CD8-positive, alpha-beta memory T cell (primary cell): ENCODE measurements at regions not wholly inside any gene's neighbourhood (a gene's known extent, or its start where the extent isn't known, plus 50 kb on each side); places are given as distances from the start of the nearest gene placed in this dataset.

Experiments used
- CTCF ChIA-PET: fragments of 350-600 bp; sonication (Branson Sonifier 250); formaldehyde crosslinking; loops from one replicate; lab custom pipeline; 2021; ENCODE audit warnings: antibody characterized with exemption; lab: Charles Lee
- POLR2A ChIA-PET: fragments of 350-600 bp; sonication (Branson Sonifier 250); formaldehyde crosslinking; loops from one replicate; lab custom pipeline; 2021; ENCODE audit warnings: antibody characterized with exemption; lab: Charles Lee
- DNase-seq, 5 donors: peaks; one replicate each; pipeline versions ENCODE4 v3.0.0 to v3.0.0-alpha.2; 2020 to 2022; ENCODE audit warnings: mixed read lengths in 1 of 5
- H3K27ac ChIP-seq: one replicate; pipeline ENCODE4 v1.7.0; 2013; ENCODE audit warnings: low read depth, mild to moderate bottlenecking, low read length, moderate library complexity
- H3K27me3 ChIP-seq: 2 replicates; pipeline ENCODE4 v1.7.0; 2013; ENCODE audit warnings: low read length, mild to moderate bottlenecking; ENCODE audit not compliant: insufficient read depth, poor library complexity, severe bottlenecking
- H3K36me3 ChIP-seq: 2 replicates; pipeline ENCODE4 v1.7.0; 2013; ENCODE audit warnings: mild to moderate bottlenecking, low read length, moderate library complexity; ENCODE audit not compliant: insufficient read depth
- H3K4me1 ChIP-seq: 2 replicates; pipeline ENCODE4 v1.7.0; 2013; ENCODE audit warnings: mild to moderate bottlenecking, low read length, moderate library complexity; ENCODE audit not compliant: insufficient read depth
- H3K4me3 ChIP-seq: 2 replicates; pipeline ENCODE4 v1.7.0; 2013; ENCODE audit warnings: mild to moderate bottlenecking, low read length
- H3K9me3 ChIP-seq: 2 replicates; pipeline ENCODE4 v1.7.0; 2013; ENCODE audit warnings: mild to moderate bottlenecking, low read length
- H3K27ac Mint-ChIP-seq, 8 donors: one replicate each; pipeline ENCODE4 v1.8.0; 2020 to 2021; ENCODE audit warnings: mixed read lengths in 8 of 8, mild to moderate bottlenecking in 6 of 8, inconsistent platforms in 3 of 8, moderate library complexity in 3 of 8
- H3K27me3 Mint-ChIP-seq, 2 donors: one replicate each; pipeline ENCODE4 v1.8.0; 2020 to 2021; ENCODE audit warnings: mixed read lengths in 2 of 2, mild to moderate bottlenecking in 1 of 2, moderate library complexity in 1 of 2
- H3K36me3 Mint-ChIP-seq, 3 donors: one replicate each; pipeline ENCODE4 v1.8.0; 2020 to 2021; ENCODE audit warnings: mixed read lengths in 3 of 3, inconsistent platforms in 1 of 3, mild to moderate bottlenecking in 1 of 3
- H3K4me1 Mint-ChIP-seq, 3 donors: one replicate each; pipeline ENCODE4 v1.8.0; 2020 to 2021; ENCODE audit warnings: mixed read lengths in 3 of 3, inconsistent platforms in 1 of 3, mild to moderate bottlenecking in 1 of 3
- H3K4me3 Mint-ChIP-seq, 7 donors: one replicate each; pipeline ENCODE4 v1.8.0; 2020 to 2021; ENCODE audit warnings: mixed read lengths in 7 of 7, mild to moderate bottlenecking in 6 of 7, moderate library complexity in 4 of 7, inconsistent platforms in 2 of 7
- H3K9me3 Mint-ChIP-seq, 5 donors: one replicate each; pipeline ENCODE4 v1.8.0; 2020 to 2022; ENCODE audit warnings: mixed read lengths in 5 of 5, mild to moderate bottlenecking in 3 of 5, moderate library complexity in 2 of 5, inconsistent platforms in 1 of 5

DNA sequence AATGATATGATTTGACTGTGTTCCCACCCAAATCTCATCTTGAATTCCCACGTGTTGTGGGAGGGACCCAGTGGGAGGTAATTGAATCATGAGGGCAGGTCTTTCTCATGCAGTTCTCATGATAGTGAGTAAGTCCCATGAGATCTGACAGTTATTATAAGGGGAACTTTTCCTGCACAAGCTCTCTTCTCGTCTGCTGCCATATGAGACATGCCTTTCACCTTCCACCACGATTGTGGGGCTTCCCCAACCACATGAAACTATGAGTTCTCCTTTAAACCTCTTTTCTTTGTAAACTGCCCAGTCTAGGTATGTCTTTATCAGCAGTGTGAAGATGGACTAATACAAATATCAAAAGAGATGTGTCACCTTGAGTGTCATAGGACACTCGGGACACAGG lies 502.7 kb upstream of the PODXL start:
- POLR2A ChIA-PET, result no interaction called here
- CTCF ChIA-PET, result no interaction called here
- Mint-ChIP-seq H3K4me3 (no peak overlapping the region), H3K27ac (no peak overlapping the region), H3K9me3 (peaks cover 0 to 16% (median 7%) of the 10 kb centered on the region in 5 donors), H3K27me3 (peaks cover 0 to 3% of the 10 kb centered on the region in 2 donors), H3K36me3 (no peaks in the 10 kb centered on the region), H3K4me1 (no peaks in the 10 kb centered on the region)
- Histone ChIP-seq H3K27me3 (no peaks in the 10 kb centered on the region), H3K9me3 (no peaks in the 10 kb centered on the region), H3K36me3 (no peaks in the 10 kb centered on the region), H3K27ac (no peak overlapping the region), H3K4me3 (no peak overlapping the region), H3K4me1 (no peaks in the 10 kb centered on the region)
- DNase-seq, result no peak

DNA sequence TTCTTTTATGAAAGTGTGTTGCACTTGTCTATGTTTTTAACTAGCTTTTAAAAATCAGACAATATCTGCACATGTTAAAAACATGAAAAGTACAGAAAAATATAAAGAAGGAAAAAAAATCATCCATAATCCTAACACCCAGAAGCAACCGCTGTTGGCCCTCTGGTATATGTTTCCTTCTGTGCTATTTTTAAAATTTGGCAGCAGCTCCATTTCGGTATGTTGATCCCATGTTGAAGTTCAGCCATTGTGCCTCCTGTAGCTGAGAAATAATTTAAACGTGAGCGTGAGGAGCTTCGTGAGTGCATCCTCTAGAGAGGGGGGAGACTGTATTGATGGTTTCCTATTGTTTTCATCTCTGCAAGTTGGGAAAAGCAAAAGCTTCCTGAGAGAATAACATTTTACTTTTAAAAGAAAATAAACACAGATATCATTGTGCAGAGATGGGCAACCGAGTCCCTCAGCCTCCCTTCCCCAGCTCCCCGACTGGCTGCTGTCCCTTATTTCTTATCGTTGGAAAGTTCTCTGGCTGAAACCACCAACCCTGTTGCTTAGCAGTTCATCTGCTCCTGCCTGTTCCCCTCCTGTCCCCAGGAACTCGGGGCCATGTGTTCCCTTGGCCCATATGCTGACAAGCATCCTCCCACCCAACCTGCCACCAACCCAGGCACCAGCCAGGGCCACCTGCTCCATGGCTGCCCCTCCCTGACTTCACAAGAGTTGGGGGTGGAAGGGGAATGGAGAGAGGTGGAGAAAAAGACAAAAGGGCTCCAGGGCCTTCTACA lies 499.1 kb upstream of the PODXL start:
- Histone ChIP-seq H3K27me3 (no peaks in the 10 kb centered on the region), H3K36me3 (no peaks in the 10 kb centered on the region), H3K9me3 (no peaks in the 10 kb centered on the region), H3K27ac (no peak overlapping the region), H3K4me3 (no peak overlapping the region), H3K4me1 (no peaks in the 10 kb centered on the region)
- no peaks in the 10 kb centered on the region for H3K4me1 Mint-ChIP-seq
- H3K27ac Mint-ChIP-seq, result no peak overlapping the region
- H3K9me3 Mint-ChIP-seq, result peaks cover 0 to 16% (median 7%) of the 10 kb centered on the region in 5 donors
- no peak overlapping the region for H3K4me3 Mint-ChIP-seq
- no peaks in the 10 kb centered on the region for H3K36me3 Mint-ChIP-seq
- POLR2A ChIA-PET, result no interaction called here
- no peak for DNase-seq
- H3K27me3 Mint-ChIP-seq, result peaks cover 3% of the 10 kb centered on the region in 2 donors
- CTCF ChIA-PET, result no interaction called here

DNA sequence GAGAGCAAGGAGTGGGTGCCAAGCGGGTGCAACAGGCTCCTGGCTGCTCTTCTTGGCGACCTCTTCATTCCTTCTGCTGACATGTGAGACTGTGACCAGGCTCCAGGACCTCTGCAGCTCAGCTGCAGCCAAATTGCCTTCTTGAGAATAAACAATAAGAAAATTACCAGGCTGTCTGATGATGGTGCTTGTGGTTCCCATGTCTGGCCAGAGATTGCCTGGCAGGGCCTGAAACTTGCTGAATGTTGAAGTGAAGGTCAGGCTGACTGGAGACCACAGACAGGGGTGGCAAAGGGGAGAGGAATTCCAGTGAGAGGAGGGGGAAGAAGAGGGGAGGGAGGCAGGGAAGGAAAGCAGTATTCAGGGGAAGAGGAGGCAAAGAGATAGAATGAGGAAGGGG lies 497.4 kb upstream of the PODXL start:
- Histone ChIP-seq H3K36me3 (no peaks in the 10 kb centered on the region), H3K27me3 (no peaks in the 10 kb centered on the region), H3K4me1 (no peaks in the 10 kb centered on the region), H3K9me3 (no peaks in the 10 kb centered on the region), H3K4me3 (no peak overlapping the region), H3K27ac (no peak overlapping the region)
- H3K4me3 Mint-ChIP-seq, result no peak overlapping the region
- no peak for DNase-seq
- POLR2A ChIA-PET, result no interaction called here
- no peaks in the 10 kb centered on the region for H3K36me3 Mint-ChIP-seq
- H3K4me1 Mint-ChIP-seq, result no peaks in the 10 kb centered on the region
- H3K27me3 Mint-ChIP-seq, result peaks cover 2 to 8% of the 10 kb centered on the region in 2 donors
- peaks cover 0 to 11% (median under 1%) of the 10 kb centered on the region in 5 donors for H3K9me3 Mint-ChIP-seq
- CTCF ChIA-PET, result no interaction called here
- H3K27ac Mint-ChIP-seq, result no peak overlapping the region

DNA sequence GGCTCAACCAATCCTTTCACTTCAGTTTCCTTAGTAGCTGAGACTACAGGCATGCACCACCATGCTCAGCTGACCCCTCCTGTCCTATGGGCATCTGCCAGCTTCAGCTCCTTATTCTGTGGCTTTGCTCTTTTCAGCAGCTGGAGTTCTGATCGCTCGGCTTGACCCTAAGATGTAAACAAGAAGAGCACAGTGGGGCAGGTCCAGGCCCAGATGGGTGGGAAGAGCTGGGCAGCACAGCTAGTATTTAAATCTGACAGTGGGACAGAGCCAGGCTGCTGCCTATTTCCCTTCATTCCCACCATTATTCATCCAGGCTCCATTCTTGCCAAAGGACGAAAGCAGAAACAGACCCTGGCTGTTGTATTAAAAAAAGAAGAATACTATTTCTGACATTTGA lies 494.9 kb upstream of the PODXL start:
- Histone ChIP-seq H3K36me3 (no peaks in the 10 kb centered on the region), H3K4me1 (no peaks in the 10 kb centered on the region), H3K4me3 (no peak overlapping the region), H3K27me3 (no peaks in the 10 kb centered on the region), H3K9me3 (no peaks in the 10 kb centered on the region), H3K27ac (no peak overlapping the region)
- H3K4me3 Mint-ChIP-seq, result no peak overlapping the region
- no peak for DNase-seq
- peaks cover 0 to 8% of the 10 kb centered on the region in 2 donors for H3K27me3 Mint-ChIP-seq
- CTCF ChIA-PET, result no interaction called here
- peaks cover 0 to 2% (median 0%) of the 10 kb centered on the region in 5 donors for H3K9me3 Mint-ChIP-seq
- POLR2A ChIA-PET, result no interaction called here
- no peaks in the 10 kb centered on the region for H3K4me1 Mint-ChIP-seq
- H3K36me3 Mint-ChIP-seq, result no peaks in the 10 kb centered on the region
- peak overlapping the region in 1 of 8 donors; percentile 6 for H3K27ac Mint-ChIP-seq

DNA sequence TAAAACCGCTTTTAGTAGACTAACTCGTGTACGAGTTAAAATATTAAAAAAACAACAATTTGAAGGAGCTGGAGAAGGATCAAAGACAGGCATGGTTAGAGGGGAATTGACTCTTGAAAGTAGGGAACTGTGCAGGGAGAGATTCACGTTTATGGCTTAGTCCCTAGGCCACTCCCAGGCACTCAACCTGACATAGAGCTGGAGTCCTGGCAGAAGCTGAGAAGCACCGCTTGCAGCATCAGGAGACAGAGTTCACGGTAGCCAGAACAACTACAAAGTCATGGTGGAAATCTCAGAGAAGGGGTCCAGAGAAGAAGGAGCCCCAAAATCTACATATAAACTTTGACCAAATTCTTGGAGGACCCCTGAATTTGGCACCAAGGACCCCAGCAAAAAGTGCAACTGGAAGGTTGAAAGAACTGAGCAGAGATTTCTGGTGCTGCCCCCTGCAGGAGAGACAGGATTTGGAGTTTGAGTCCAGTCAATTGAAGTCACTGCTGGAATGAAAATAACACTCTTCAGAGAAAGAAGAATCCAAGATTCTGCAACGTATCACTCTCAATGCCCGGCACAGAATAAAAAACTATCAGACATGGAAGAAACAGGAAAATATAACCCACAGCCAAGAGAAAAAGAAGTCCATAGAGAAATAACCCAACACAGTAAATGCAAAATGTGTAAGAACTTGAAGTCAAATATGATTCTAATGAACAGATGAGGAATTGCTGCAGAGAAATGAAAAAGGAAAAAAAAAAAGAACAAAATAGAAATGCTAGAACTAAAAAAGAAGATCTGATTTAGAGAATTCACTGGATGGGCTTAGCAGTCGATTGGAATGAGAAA lies 493.3 kb upstream of the PODXL start:
- H3K27me3 ChIP-seq, result no peaks in the 10 kb centered on the region
- no peak for DNase-seq
- no peak overlapping the region for H3K4me3 Mint-ChIP-seq
- ChIA-PET CTCF (no interaction called here), POLR2A (no interaction called here)
- H3K4me1 Mint-ChIP-seq, result no peaks in the 10 kb centered on the region
- no peak overlapping the region for H3K27ac ChIP-seq
- H3K4me3 ChIP-seq, result no peak overlapping the region
- no peaks in the 10 kb centered on the region for H3K36me3 ChIP-seq
- H3K27me3 Mint-ChIP-seq, result peaks cover 0 to 8% of the 10 kb centered on the region in 2 donors
- no peaks in the 10 kb centered on the region for H3K36me3 Mint-ChIP-seq
- H3K27ac Mint-ChIP-seq, result no peak overlapping the region
- H3K9me3 Mint-ChIP-seq, result peaks cover 0 to 2% (median 0%) of the 10 kb centered on the region in 5 donors
- no peaks in the 10 kb centered on the region for H3K9me3 ChIP-seq
- no peaks in the 10 kb centered on the region for H3K4me1 ChIP-seq

DNA sequence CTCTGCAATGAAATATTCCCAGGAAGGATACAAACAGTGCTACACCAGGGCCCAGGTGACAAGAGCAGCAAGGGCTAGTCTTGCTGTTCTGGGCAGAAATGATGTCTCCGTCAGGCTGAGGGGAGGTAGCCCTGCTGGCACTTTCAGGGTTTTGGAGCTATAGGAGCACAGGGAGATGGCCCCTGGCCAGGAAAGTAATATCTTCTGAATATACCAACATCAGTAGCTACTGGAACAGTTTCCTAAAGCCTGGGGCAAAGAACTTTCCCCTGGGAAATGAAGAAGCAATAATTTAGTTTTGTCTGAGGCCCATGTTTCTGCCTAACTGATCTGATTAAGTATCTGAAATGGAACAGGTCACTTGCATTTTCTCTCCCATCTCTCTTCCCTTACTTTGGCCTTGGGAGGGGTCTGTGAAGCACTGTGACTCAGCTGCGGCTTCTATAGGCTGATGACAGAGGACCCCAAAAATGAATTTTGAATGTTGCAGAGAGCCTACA lies 489.1 kb upstream of the PODXL start:
- Mint-ChIP-seq H3K27ac (no peak overlapping the region), H3K9me3 (no peaks in the 10 kb centered on the region), H3K4me1 (no peaks in the 10 kb centered on the region), H3K36me3 (no peaks in the 10 kb centered on the region), H3K4me3 (no peak overlapping the region), H3K27me3 (peaks cover 0 to 9% of the 10 kb centered on the region in 2 donors)
- H3K27ac ChIP-seq, result no peak overlapping the region
- ChIA-PET POLR2A (no interaction called here), CTCF (no interaction called here)
- no peak for DNase-seq
- H3K27me3 ChIP-seq, result no peaks in the 10 kb centered on the region
- no peaks in the 10 kb centered on the region for H3K4me1 ChIP-seq
- H3K36me3 ChIP-seq, result no peaks in the 10 kb centered on the region
- H3K9me3 ChIP-seq, result no peaks in the 10 kb centered on the region
- no peak overlapping the region for H3K4me3 ChIP-seq

DNA sequence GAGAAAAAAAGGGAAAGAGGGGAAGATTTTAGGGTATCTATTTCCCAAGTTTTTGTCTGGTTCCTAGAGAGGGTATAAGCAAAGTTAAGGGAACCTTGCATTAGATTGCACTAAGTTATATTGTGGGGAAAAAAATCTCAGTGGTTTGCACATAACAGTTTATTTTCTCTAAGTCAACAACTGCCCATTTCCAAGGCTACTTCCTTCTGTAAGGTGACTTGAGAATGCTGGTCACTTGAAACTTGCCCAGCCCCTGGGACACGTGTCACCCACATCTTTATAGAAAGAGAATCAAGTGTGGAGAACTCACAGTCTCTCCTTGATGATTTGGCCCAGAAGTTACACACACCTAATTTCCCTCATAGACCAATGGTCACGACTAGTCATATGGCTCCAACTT lies 488.6 kb upstream of the PODXL start:
- Mint-ChIP-seq H3K4me1 (no peaks in the 10 kb centered on the region), H3K27ac (no peak overlapping the region), H3K4me3 (no peak overlapping the region), H3K36me3 (no peaks in the 10 kb centered on the region), H3K27me3 (peaks cover 0 to 7% of the 10 kb centered on the region in 2 donors), H3K9me3 (no peaks in the 10 kb centered on the region)
- Histone ChIP-seq H3K27me3 (no peaks in the 10 kb centered on the region), H3K36me3 (no peaks in the 10 kb centered on the region), H3K27ac (no peak overlapping the region), H3K4me1 (no peaks in the 10 kb centered on the region), H3K9me3 (no peaks in the 10 kb centered on the region), H3K4me3 (no peak overlapping the region)
- ChIA-PET POLR2A (no interaction called here), CTCF (no interaction called here)
- no peak for DNase-seq

DNA sequence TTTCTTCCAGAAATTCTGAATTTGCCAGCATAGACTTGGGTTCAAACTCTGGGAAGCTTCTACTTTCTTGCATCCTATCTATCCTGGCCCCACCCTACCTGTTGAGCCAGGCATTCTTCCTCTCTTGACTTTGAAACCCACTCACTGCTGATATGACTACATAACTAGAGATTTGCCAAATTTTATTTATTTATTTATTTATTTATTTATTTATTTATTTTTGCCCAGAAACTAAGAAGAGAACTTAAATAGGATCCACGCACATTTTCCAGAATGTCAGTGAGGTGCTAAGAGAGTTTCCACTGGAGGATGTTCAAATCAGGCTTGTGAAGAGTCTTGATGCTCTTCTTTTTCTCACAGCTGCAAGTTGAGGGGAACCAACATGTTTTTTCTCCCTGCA lies 487.8 kb upstream of the PODXL start:
- Mint-ChIP-seq H3K36me3 (no peaks in the 10 kb centered on the region), H3K27me3 (peaks cover 0 to 7% of the 10 kb centered on the region in 2 donors), H3K27ac (no peak overlapping the region), H3K9me3 (no peaks in the 10 kb centered on the region), H3K4me1 (no peaks in the 10 kb centered on the region), H3K4me3 (no peak overlapping the region)
- Histone ChIP-seq H3K27ac (no peak overlapping the region), H3K27me3 (no peaks in the 10 kb centered on the region), H3K36me3 (no peaks in the 10 kb centered on the region), H3K4me3 (no peak overlapping the region), H3K4me1 (no peaks in the 10 kb centered on the region), H3K9me3 (no peaks in the 10 kb centered on the region)
- ChIA-PET POLR2A (no interaction called here), CTCF (no interaction called here)
- DNase-seq, result no peak
